Keratinocyte (primary cell): ENCODE measurements at regions not wholly inside any gene's neighbourhood (a gene's known extent, or its start where the extent isn't known, plus 50 kb on each side); places are given as distances from the start of the nearest gene placed in this dataset.

Experiments
- EZH2 ChIP-seq: IDR thresholded peaks from one replicate; pipeline ENCODE4 v1.6.1; 2012; ENCODE audit warnings: inconsistent platforms, mild to moderate bottlenecking, low read length, moderate library complexity
- TF ChIP-seq, protein P1 (sequence below), 3 experiments: IDR thresholded peaks in 1 of 3; conservative IDR thresholded peaks in 1 of 3; optimal IDR thresholded peaks in 1 of 3; 2 replicates in 2 of 3; 3 replicates in 1 of 3; pipeline versions ENCODE3 to v1.5.1; 2011; ENCODE audit warnings: low read length in 3 of 3, mild to moderate bottlenecking in 3 of 3, moderate library complexity in 2 of 3, control low read depth in 1 of 3, inconsistent platforms in 1 of 3; ENCODE audit not compliant: insufficient read depth in 2 of 3; ENCODE audit errors: extremely low read depth in 1 of 3

GRCh38 chr11:10991393-10991792 is 133.5 kb upstream of the ZBED5 start:
- TF ChIP-seq, protein P1, sequence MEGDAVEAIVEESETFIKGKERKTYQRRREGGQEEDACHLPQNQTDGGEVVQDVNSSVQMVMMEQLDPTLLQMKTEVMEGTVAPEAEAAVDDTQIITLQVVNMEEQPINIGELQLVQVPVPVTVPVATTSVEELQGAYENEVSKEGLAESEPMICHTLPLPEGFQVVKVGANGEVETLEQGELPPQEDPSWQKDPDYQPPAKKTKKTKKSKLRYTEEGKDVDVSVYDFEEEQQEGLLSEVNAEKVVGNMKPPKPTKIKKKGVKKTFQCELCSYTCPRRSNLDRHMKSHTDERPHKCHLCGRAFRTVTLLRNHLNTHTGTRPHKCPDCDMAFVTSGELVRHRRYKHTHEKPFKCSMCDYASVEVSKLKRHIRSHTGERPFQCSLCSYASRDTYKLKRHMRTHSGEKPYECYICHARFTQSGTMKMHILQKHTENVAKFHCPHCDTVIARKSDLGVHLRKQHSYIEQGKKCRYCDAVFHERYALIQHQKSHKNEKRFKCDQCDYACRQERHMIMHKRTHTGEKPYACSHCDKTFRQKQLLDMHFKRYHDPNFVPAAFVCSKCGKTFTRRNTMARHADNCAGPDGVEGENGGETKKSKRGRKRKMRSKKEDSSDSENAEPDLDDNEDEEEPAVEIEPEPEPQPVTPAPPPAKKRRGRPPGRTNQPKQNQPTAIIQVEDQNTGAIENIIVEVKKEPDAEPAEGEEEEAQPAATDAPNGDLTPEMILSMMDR (optimal IDR thresholded peaks at IDR 0.05 in 1 of 3, IDR thresholded peaks at IDR 0.05 in 1 of 3, conservative IDR thresholded peaks at IDR 0.05 in 1 of 3; ENCODE audit: extremely low read depth in 1 of 3, insufficient read depth in 2 of 3, low read length in 3 of 3) = no peak
- TF ChIP-seq EZH2 = no peak
